Adrenal gland (tissue), 5 donors: ENCODE measurements at regions not wholly inside any gene's neighbourhood (a gene's known extent, or its start where the extent isn't known, plus 50 kb on each side); places are given as distances from the start of the nearest gene placed in this dataset.

Experiments
- POLR2A ChIP-seq, 2 donors: fragments of 450-650 bp; IDR thresholded peaks; one replicate each; pipeline ENCODE4 v1.6.1; 2017; ENCODE audit warnings: antibody characterized with exemption in 2 of 2, mild to moderate bottlenecking in 2 of 2, moderate library complexity in 1 of 2
- TF ChIP-seq, protein P1 (sequence below), 6 experiments: fragments of 450-650 bp in 4 of 6; fragments of 200-600 bp in 2 of 6; sonication (generic) in 1 of 6; IDR thresholded peaks; 1 replicate in 5 of 6; 2 replicates in 1 of 6; pipeline versions ENCODE4 v1.5.1 to v1.8.0; 2016 to 2021; ENCODE audit warnings: antibody characterized with exemption in 6 of 6, mild to moderate bottlenecking in 2 of 6, moderate library complexity in 1 of 6
- donor health status: DM: no; HTN: no; CAD: no.

DNA sequence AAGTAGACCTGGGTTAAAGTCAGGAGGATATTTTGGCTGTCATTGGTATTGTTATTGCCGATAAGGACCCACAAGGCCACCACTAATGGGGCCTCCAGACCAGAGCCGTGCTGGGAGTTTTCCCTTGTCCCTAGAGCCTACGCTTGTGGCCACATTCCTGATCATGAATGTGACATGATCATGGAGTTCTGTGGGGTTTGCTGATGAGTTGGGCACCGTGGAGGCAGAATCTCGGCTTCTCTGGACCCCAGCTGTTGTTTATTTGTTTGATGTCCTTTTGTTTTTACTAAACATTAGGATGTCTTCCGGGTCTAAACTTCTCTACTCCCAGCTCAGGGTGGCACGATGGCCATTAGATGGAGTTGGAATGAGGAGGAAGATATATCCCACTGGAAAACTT is 74.9 kb upstream of the TMPRSS2 start:
- TF ChIP-seq, protein P1, sequence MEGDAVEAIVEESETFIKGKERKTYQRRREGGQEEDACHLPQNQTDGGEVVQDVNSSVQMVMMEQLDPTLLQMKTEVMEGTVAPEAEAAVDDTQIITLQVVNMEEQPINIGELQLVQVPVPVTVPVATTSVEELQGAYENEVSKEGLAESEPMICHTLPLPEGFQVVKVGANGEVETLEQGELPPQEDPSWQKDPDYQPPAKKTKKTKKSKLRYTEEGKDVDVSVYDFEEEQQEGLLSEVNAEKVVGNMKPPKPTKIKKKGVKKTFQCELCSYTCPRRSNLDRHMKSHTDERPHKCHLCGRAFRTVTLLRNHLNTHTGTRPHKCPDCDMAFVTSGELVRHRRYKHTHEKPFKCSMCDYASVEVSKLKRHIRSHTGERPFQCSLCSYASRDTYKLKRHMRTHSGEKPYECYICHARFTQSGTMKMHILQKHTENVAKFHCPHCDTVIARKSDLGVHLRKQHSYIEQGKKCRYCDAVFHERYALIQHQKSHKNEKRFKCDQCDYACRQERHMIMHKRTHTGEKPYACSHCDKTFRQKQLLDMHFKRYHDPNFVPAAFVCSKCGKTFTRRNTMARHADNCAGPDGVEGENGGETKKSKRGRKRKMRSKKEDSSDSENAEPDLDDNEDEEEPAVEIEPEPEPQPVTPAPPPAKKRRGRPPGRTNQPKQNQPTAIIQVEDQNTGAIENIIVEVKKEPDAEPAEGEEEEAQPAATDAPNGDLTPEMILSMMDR (IDR thresholded peaks at IDR 0.05), result no peak
- TF ChIP-seq POLR2A (IDR thresholded peaks at IDR 0.05), result no peak
